ENCODE measurements at regions not wholly inside any gene's neighbourhood (a gene's known extent, or its start where the extent isn't known, plus 50 kb on each side); places are given as distances from the start of the nearest gene placed in this dataset.

GRCh38 chr6:146893690-146894089 is 294.9 kb downstream of the ADGB start:
- TF ChIP-seq, protein P1, sequence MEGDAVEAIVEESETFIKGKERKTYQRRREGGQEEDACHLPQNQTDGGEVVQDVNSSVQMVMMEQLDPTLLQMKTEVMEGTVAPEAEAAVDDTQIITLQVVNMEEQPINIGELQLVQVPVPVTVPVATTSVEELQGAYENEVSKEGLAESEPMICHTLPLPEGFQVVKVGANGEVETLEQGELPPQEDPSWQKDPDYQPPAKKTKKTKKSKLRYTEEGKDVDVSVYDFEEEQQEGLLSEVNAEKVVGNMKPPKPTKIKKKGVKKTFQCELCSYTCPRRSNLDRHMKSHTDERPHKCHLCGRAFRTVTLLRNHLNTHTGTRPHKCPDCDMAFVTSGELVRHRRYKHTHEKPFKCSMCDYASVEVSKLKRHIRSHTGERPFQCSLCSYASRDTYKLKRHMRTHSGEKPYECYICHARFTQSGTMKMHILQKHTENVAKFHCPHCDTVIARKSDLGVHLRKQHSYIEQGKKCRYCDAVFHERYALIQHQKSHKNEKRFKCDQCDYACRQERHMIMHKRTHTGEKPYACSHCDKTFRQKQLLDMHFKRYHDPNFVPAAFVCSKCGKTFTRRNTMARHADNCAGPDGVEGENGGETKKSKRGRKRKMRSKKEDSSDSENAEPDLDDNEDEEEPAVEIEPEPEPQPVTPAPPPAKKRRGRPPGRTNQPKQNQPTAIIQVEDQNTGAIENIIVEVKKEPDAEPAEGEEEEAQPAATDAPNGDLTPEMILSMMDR (conservative IDR thresholded peaks at IDR 0.05): no peak
- no peak for TF ChIP-seq EZH2 (IDR thresholded peaks at IDR 0.05; ENCODE audit: low read depth)
